ENCODE measurements at regions not wholly inside any gene's neighbourhood (a gene's known extent, or its start where the extent isn't known, plus 50 kb on each side); places are given as distances from the start of the nearest gene placed in this dataset.
"Not testable (repeated sequence)": the region's sequence is repeated elsewhere in the genome, so short reads cannot be mapped to it uniquely, and the experiment has no call there.

DNA sequence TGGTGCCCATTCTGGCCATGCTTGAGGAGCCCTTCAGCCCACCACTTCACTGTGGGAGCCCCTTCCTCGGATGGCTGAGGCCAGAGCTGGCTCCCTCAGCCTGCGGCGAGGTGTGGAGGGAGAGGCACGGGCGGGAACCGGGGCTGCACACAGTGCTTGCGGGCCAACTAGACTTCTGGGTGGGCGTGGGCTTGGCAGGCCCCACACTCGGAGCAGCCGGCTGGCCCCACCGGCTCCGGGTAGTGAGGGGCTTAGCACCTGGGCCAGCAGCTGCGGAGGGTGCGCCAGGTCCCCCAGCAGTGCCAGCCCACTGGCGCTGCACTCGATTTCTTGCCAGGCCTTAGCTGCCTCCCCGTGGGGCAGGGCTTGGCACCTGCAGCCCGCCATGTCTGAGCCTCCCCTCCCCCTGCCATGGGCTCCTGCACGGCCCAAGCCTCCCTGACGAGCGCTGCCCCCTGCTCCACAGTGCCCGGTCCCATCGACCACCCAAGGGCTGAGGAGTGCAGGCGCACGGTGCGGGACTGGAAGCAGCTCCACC is 554.2 kb downstream of the GABRG2 start:
- not testable (repeated sequence) for DNase-seq (ENCODE audit: low read depth in 2 of 2)

DNA sequence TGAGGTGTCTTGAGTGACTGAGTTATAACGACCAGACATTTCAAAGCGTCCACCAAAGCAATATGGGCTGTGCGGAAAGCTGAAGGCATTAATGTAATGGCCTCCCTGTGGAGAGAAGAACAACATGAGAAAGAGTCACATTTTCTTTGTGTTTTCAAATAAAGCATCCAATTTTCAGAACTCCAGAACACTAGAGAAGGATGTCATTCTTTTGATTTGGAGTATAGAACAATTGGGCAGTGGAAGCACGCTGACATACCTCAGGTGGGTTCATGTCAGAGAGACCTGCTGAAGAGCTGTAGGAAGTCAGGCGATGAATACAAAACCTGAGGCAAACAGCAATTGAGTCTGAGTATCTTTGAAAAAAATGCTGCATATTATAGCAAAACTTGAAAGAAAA is 556.5 kb downstream of the GABRG2 start:
- no peak for DNase-seq (ENCODE audit: low read depth in 2 of 2)

DNA sequence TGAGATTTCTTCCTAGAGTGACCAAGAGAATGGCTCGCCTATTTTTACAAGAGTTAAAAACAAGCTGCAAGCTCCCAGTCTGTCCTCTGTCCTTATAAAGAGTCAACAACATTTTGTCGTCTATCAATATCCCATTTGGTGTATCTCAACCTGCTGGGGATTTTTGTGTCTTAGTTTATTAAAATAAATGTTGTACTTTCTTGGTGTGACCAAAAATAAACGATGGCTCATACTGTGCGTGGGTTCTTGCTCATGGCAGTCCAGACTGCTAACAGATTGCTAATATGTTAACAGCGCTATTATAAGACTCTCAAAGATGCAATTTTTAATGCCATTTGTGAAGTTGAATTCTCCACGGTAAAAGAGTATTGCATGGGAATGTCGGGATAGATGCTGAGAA is 569.9 kb downstream of the GABRG2 start:
- DNase-seq (ENCODE audit: low read depth in 2 of 2), result no peak

DNA sequence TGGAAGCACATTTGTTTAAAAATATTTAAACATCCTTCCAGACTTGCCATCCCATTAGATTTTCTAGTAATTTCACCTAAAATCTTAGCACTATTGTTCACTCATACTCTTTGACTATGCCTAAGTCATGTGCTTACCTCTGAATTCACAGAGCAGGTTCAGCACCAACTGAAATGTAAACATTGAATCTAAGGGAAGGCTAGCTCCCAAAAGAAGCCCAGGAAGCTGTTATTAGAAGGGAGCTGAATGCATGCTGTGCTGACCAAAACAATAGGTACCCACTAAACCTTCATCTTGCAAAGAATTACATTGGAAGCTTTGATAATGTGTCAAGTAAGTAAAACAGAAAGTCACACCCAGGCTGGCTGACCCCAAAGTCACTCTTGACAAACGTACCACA is 571.3 kb downstream of the GABRG2 start:
- no peak for DNase-seq (ENCODE audit: low read depth in 2 of 2)

DNA sequence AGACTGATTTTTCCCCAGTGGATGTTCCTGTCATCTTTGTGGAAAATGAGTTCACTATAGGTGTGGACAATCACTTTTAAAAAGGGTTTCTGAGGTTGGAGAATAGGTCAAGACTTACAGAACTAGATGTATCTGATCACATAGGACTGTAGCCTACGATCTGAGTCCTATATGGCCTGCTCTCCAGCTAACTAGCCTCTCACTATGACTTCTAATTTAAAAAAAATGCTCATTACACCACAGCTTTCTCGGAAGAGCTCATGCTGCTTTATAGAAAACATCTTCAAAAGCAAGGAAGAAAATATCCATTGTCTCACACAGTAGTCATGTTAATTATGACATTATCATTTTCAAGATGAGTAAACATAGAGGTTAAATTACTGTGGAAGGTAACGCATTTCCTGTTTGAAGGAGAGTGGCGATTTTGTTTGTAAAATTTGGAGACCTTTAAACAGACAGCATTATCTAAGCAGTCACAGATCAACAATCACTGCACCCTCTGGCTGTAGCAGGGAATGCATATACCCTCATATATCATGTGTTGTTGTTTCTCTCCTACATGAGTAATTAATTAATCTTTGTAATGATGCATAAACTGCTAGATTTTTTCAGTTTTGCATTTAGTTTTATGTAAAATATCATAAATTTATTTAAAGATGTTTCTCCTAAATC is 573.7 kb downstream of the GABRG2 start:
- no peak for DNase-seq (ENCODE audit: low read depth in 2 of 2)

DNA sequence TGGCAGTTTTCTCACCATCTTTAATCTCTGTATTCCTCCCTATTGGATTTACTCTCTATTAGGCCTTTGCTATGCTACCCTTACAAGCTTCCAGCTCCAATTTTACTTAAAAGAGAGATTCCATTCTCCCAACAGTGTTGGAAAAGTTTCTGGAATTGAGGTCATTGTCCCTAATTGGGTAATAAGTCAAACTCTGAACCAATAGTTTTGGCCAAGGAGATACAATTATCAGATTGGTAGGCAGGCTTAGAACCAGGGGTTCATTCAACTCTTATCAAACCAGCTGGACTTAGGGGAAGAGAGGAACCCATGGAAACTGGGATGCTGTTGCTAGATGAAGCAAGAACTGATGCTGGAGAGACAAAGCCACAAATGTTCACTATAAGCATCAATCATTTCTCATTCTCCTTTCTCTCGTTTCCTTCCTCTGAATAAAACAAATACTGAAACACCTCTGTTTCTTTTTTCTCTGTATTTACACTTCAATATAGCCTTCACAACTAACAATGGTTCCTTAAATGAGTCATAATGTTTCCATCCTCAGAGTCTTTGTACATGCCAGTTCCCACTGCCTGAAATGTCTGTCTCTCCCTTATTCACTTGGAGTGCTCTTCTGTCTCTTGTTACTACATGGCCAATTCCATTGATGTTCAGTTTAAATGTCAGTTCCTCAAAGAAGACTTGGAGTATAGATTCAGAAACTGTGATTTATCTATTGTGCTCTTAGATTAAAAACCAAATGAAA is 587.3 kb downstream of the GABRG2 start:
- no peak for DNase-seq (ENCODE audit: low read depth in 2 of 2)

DNA sequence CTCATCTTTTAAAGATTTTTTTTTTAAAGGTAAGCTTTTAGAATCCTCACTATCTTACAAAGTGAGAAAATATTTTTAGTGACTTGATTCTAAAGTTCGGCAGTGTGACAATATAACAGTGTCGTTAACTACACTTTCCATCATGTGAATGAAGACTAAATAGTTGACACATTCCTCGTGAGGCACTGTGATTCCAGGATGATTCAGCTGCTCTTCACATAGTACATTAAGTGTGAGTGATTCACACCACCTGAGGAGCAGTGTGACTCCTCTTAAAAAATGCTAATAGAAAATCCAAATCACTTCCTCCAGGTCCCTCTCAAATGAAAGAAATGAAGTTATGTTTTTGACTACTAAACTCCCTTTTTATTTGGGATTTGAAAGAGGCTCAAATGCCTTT is 589.5 kb downstream of the GABRG2 start:
- DNase-seq (ENCODE audit: low read depth in 2 of 2), result no peak

DNA sequence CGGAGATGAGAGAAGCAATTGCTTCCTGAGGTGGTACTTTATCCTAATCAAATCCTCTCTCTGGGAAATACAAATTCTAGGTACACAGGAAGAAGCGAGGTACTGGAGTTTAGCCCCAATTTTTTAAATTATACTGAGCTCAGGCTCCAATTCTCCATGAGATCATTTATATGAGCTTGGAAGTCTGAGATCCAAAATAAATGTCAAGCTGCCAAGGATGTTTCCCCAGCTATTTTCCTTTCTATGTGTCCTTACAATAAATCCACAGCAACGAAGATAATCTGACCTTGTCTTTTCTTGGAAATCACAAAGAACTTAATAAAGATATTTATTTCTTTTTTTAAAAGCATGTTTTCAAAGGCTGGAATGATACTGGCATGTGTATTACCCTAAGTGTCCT is 597.3 kb downstream of the GABRG2 start:
- no peak for DNase-seq (ENCODE audit: low read depth in 2 of 2)

DNA sequence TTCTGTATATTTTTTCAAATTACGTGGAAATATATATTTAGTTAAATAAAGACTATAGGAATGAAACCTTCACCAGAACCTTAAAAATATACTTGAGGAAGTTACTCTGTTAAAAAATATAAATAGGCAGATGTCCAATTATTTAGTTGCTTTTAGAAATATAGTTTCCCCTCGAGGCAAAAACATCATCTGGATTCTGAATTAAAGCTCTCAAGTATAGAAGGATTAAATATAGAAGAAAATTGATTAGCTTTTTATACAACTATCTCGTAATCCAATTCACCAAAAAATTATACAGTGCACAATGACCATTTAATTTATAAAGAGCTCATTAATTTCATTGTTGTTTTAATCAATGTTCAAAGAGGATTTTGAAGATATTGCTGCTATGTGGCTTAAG is 601.4 kb downstream of the GABRG2 start:
- DNase-seq (ENCODE audit: low read depth in 2 of 2), result no peak

DNA sequence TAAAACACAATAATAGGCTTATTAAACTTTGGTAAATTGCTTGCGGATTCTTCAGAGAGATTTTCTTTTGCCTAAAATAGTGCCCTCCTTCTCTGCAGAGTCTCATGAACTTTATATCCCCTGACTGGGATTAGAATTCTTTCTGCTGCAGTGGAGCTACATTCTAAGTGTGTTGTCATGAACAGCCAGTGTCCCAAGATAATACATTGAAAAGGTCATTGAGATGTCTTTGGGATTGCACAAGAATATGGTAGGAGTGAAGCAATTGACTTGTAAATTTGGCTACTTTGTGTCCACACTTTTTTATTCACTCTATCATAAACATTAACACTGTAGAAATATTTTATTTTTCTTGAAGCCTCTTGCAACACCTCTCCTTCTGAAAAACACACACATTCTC is 604.5 kb downstream of the GABRG2 start:
- DNase-seq (ENCODE audit: low read depth in 2 of 2), result no peak

DNA sequence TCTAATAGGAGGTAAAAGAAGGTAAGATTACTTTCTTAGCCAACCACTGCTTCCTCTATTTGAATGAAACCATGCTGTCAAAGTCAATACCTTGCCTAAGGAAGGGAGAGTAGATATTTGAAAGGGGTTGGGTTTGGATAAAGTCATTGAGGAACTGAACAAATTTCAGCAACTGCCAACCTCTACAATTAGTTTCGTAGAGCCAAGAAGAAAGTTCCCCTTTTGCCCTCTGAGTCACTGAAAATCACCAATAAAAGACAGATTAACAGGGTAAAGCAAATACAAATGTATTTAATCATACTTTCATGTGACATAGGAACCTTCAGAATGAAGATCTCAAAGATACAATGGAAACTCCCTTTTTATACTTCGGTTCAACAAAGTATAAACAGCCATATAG is 615.7 kb downstream of the GABRG2 start:
- no peak for DNase-seq (ENCODE audit: low read depth in 2 of 2)

DNA sequence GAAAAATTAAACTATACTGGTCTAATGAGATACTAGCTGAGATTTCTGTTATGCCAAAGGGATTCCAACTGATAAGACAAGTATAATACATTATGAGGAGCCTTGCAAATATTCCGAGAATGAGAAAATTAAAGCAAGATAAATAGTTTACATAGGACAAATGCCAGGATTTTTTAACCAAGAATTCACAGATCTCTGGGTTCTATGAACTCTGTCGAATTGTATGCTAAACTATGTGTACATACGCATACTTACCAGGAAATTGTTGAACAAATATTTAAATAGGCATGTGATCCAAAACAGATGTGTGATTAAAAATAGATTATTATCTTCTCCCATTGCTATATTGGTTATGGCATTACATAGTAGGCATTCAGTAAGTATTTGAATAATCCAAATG is 616.6 kb downstream of the GABRG2 start:
- DNase-seq (ENCODE audit: low read depth in 2 of 2), result no peak

DNA sequence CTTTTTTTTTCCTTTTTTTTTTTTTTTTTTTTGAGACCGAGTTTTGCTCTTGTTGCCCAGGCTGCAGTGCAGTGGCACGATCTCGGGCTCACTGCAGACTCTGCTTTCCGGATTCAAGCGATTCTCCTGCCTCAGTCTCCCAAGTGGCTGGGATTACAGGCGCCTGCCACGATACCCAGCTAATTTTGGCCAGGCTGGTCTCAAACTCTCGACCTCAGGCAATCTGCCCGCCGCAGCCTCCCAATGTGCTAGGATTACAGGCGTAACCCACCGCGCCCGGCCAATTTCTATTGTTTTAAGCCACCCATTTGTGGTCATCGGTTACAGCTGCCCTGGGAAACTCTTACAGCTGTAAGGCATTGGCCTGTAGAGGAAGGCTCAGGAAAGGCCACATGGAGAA is 617.7 kb downstream of the GABRG2 start:
- no peak for DNase-seq (ENCODE audit: low read depth in 2 of 2)

DNA sequence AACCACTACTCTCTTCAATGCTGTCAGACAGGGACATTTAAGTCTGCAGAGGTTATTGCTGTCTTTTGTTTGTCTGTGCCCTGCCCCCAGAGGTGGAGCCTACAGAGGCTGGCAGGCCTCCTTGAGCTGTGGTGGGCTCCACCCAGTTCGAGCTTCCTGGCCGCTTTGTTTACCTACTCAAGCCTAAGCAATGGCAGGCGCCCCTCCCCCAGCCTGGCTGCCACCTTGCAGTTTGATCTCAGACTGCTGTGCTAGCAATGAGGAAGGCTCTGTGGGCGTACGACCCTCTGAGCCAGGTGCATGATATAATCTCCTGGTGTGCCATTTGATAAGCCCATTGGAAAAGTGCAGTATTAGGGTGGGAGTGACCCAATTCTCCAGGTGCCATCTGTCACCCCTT is 628.7 kb downstream of the GABRG2 start:
- DNase-seq (ENCODE audit: low read depth in 2 of 2), result not testable (repeated sequence)

DNA sequence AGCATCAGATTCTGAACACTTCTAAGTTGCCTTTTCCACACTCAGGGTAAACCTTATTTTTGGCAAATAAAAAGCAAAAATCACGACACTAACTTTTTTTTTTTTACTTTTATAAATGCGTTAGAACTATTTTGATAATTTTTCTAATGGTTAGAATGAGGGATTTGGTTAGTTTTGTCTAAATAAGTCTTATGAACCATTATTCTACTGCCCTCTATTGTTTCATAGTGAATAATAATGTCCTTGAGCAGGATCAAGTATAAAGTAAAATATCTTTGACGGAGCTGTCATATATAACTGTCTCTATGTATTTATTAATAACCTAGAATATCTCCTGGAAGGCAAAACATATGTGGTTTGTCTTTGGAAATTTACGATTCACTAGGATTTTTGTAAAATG is 631.8 kb downstream of the GABRG2 start:
- no peak for DNase-seq (ENCODE audit: low read depth in 2 of 2)

DNA sequence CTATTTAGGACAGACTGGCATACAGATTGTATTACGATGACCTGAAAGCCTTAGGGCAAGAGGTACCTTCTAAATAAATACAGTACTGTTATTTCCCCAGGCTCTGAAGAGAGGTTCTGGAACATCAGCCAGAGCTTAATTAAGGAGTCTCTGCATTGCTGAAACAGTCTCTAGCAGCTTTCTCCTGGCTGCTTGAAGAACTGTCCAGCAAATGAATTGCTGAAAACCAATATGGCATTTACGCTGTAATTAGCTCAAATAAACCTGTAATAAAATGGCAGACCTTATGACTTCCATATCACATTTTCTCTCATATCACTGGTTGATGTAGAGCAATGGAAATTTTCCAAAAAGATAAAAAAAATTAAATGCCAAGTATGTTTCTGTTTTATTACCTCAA is 636.3 kb downstream of the GABRG2 start:
- DNase-seq (ENCODE audit: low read depth in 2 of 2), result no peak

DNA sequence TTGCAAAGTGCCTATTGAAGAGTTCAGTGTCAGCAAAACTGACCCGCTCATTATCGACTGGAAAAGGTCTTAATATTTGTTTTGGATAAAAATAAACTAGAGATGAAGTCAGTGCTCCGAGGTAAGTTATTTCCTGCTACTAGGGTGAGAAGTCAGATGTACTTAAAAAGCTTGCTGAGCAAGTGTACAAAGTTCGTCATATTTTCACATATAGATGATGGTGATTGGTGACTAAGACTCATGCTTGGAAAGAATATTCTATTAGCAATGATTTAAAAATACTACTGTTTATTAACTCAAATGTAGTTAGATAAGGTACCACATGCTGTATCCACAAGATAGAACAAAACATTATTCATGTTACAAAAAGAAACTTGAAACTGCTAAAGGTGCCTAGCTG is 643.7 kb downstream of the GABRG2 start:
- no peak for DNase-seq (ENCODE audit: low read depth in 2 of 2)

DNA sequence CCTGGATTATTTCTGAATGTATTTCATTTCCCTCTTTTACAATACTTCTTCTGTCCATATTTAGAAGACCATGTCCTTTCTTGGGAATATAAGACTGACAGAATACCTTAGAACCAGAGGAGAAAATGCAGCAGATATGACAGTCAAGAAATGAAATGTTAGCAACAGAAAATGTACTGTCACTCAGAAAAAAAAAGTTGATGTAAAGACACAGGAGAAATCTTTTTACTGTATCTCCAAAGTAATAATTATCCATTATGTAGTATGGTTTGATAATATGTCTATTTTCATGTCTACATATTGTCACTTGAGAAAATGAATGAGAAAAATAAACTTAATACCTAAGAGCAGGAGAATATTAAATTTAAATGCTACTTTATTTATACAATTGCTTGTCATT is 652.1 kb downstream of the GABRG2 start:
- DNase-seq (ENCODE audit: low read depth in 2 of 2), result no peak

DNA sequence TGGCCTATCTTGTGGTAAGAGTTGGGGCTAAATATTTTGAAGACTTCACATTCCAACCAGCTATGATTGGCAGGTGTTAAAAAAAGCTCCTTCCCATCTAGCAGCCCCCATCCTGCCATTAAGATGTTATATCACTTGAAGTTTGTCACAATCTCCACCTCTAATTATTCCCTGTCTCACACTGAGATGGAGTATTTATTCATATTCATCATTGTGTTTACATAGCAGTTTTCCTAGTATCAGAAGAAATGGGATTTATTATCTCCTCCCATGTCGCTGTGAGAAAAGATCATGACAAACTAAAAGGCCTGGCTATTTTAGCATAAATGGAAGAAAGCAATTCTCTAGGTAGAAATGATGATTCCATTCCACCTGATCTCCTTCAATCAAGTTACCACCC is 653.6 kb downstream of the GABRG2 start:
- DNase-seq (ENCODE audit: low read depth in 2 of 2), result no peak

DNA sequence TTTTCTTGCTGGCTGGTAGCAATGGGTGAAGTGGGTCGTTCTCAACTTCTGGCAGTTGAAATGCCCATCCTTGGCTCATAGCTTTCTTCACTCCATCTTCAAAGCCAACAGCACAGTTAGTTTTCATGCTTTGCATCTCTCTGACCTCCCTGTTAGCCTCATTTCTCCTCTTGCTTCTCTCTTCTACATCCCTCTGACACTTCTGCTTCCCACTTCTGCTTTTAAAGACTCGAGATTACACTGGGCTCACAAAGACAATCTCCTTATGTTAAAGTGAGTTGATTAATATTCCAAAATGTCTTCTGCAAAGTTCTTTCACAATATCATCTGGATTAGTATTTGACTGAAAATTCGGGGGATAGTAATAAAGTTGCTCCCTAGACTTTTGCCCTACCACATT is 684.8 kb upstream of the CCNG1 start:
- DNase-seq (ENCODE audit: low read depth in 2 of 2), result no peak

DNA sequence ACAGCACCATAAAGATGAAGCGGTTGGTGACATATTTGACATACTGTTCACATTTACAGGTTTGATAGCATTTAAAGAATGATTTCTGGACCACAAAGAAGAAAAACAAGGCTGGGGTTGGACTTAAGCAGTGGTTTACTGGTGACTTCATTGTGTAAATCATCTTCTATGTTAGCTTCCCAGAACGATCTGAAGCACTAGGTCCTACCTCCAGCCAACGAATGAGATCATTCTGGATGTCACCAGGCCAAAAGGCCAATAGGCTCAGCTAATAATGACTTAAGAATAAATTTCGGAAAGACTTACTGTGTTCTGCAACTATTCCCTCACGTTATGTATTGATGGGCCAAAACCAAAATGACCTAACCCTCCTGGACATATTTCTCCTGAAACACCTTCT is 675.3 kb upstream of the CCNG1 start:
- no peak for DNase-seq (ENCODE audit: low read depth in 2 of 2)

DNA sequence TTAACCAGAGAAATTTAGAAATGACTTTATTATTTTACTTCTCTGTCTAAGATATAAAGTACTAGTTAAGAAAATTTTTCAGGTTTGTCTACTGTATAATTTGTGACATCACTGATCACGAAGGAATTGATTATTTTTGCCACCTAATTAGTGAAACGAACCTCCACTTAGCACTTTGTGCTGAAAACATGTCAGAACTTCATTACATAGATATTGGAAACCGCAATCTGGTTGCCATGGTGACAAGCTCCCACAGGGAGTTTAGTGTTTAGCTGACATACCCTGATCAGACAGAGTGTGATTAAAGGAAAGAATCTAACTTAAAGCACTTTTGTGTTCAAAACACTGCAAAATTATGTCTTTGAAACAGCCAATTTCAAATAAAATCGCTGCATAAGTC is 668.4 kb upstream of the CCNG1 start:
- no peak for DNase-seq (ENCODE audit: low read depth in 2 of 2)

DNA sequence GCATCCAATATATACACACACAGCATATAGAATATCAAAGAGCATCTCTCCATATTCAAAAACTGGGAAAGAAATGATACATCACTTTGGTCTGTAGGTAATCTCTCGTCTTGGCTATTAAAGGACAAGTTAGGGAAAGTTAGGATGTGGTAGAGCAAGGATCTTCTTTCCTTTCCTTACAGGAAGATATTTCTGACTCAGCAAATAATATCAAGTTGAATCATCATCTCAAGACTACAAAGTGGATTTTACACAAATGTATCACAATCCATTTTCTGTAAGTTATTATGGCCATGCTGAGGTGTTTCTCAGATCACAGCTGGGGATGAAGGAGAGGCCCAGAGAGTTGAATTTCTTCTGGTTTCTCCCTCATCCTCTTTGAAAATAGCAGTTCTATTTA is 651.7 kb upstream of the CCNG1 start:
- no peak for DNase-seq (ENCODE audit: low read depth in 2 of 2)

DNA sequence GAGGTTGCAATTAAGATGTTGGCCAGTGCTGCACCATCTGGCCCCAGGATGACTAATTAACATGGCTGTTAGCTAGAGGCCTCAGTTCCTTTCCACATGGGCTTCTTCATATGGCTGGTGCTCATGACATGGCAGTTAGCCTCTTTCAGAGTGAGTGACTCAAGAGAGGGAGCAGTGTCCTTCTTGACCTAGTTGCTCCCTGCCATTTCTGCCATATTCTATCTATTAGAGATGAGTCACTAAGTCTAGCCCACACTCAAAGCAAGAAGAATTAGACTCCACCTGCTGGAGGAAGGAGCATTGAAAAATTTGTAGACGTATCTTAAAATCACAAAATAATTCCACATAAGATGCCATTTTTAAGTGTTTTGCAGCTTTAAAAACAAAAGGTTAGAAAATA is 651.2 kb upstream of the CCNG1 start:
- DNase-seq (ENCODE audit: low read depth in 2 of 2), result no peak

All from stimulated activated CD4-positive, alpha-beta T cell treated with anti-CD3 and anti-CD28 coated beads, Interleukin-1b, Interleukin-23, amount 100 ng/mL, for 1 hour (primary cell).